ENCODE measurements at regions not wholly inside any gene's neighbourhood (a gene's known extent, or its start where the extent isn't known, plus 50 kb on each side); places are given as distances from the start of the nearest gene placed in this dataset.
A peak's percentile ranks its signal among the peaks of the same experiment; 100 is the strongest.

DNA sequence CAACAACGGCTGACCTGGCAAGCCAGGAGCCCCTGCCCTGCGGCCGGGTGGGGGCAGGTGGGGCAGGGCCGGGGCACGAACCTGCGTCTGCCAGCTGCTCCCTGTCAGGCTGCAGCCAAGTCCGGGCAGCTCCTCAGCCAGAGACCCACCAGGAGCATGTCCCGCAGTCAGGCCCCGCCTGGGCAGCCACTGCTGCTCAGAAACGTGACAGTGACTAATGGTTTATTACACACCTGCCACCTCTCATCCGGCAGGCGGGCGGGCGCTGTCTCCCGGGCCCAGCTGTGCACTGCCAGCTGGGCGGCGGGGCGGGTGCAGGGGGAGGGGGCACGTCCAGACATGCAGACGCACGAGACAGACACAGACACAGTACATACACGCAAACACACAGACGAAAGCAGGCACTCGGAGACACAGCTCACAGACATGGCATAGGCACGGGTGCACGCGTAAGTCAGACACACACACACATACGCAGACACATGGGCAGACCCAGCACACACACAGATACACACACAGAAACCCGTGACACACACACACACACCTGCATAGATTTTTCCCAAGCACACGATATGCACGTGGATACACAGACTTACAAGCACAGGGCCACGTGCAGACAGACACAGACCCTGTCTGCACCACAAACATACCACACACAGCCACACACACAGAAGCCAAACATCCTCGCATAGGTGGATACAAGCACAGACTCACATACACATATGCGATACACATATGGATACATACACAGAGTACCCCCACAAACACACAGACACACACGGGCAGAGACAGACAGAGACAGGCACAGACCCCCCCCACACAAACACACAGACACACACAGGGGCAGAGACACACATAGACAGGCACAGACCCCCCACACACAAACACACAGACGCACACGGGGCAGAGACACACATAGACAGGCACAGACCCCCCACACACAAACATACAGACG is 248.3 kb upstream of the CIBAR2 start:
- DNase-seq (ENCODE audit: low read depth in 2 of 2), result no peak

DNA sequence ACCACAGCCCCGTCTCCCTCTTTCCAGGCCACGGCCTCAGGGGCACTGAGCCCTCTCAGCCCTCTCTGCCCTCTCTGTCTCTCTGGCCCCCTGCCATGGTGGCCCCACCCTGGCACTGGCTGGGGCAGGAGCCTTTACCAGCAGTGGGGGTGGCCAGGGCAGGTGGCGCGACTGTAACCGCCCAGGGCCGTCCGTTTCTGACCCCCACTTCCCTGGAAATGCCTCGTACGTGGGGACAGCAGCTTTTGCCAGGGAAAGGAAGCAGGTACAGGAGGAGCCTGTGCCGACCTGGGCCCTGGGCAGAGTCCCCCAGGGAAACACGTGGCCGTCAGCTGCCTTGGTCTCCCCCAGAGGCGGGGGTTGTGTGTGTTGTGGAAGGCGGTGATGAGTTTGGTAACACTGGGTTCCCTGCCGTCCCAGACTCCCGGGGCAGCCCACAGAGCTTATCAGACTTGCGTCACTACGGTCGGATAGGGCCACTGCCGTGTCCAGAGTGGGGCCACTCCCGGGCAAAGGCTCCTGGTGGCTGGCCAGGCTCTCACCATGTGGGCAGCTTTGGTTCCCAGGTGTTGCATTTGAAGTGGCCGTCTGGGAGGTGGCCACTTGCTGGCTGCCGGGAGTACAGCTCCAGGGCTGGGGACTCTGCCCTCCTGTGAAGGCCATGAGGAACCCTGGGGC is 249.3 kb upstream of the CIBAR2 start:
- no peak for DNase-seq (ENCODE audit: low read depth in 2 of 2)

DNA sequence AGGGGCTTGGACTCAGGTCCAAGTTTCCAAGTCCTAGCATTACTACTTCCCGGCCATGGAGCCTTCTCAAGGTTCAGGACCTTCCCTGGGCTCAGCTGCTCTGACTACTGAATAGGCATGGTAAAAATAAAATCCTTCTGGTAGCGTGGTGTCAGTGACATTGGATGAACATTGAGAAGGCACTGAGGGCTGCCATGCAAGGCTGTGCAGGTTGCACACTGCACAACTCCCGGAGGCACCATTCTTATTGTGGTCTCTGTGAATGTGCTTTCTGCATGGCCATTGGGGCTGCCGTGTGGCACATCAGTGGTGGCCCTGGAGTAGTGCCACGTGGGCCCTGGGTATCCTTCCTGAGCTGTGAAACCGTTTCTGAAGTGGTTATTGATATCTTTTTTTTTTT is 250.2 kb upstream of the CIBAR2 start:
- no peak for DNase-seq (ENCODE audit: low read depth in 2 of 2)

DNA sequence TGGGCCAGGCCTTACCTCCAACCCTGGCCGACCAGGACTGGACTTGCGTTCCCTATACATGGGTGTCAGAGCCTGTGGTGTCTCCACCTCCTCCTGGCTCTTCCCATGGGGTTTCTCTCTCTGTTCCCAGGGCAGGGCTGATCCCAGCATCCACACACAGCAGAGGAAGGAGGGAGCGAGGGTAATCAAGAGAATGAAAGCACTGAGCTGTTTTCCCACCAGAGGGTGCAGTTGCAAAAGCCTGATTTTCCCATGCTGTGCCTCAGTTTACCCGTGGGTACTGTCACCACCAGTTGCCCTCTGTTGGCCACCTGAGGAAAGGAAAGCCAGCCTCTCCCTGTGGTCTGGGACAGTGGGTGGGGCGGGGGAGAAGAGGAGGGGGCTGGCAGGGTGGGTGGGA is 249.7 kb upstream of the GSE1 start:
- no peak for DNase-seq (ENCODE audit: low read depth in 2 of 2)

DNA sequence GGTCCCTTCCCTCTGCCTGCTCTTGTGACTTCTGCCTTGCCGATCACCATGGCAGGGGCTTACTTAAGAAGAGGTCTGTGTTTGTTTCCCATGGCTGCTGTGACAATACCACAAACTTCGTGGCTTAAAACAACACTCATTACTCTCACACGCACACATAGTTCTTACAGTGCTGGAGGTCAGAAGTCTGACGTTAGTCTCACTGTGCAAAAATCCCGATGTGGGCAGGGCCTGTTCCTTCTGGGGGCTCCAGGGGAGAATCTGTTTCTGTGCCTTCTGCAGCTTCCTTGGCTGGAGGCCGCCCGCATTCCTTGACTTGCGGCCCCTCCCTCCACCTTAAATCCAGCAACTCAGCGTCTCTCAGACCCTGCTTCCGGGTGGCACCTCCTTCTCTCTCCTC is 249.2 kb upstream of the GSE1 start:
- DNase-seq (ENCODE audit: low read depth in 2 of 2), result no peak

DNA sequence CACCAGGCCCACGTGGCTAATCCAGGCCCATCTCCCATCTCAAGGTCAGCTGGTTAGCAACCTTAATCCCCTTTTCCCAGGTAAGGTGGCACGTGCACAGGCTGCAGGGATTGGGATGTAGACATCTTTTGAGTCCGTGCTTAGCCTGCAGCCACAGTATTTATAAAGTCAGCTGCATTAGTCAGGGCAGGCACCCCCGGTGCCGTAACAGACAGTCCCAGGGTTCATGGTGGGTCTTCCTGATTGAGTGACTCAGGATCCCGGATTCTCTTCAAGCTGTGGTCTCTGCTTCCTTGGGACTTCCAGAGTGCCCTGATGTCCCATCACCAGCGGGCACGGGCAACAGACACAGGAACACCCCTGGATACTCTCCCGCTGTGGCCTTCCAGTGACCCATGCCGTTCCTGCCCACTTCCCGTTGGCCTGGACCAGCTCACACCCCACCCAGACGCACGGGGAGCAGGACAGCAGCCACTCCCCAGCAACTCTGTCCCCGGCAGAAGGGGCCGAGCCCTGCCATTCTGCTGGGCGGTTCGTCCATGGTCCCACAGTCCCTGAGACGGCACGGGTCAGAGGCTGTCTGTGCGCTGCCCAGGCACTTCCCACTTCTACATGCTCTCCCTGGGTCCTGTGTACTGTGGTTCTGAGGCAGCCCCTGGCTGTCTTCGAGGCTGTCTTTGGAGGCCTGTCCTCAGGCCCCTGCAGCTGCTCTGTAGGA is 248.6 kb upstream of the GSE1 start:
- no peak for DNase-seq (ENCODE audit: low read depth in 2 of 2)

DNA sequence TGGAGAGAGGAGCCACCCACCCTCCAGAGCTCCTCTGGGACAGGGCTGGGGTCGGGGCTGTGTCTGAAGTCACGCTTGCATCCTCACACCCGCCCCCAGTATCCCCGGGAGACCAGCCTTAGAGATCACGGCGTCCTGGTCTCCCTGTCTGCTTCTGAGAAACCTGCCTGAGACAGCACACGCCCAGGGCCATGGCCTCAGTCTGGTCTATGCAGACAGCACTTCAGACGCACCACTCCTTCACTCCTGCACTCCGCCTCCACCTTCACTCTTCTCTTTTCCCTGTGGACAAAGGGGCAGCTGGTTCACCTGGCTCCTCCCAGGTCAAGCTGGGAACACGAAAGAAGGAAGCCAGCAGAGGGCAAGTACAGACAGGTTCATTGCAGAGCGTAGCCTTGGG is 248.0 kb upstream of the GSE1 start:
- no peak for DNase-seq (ENCODE audit: low read depth in 2 of 2)

DNA sequence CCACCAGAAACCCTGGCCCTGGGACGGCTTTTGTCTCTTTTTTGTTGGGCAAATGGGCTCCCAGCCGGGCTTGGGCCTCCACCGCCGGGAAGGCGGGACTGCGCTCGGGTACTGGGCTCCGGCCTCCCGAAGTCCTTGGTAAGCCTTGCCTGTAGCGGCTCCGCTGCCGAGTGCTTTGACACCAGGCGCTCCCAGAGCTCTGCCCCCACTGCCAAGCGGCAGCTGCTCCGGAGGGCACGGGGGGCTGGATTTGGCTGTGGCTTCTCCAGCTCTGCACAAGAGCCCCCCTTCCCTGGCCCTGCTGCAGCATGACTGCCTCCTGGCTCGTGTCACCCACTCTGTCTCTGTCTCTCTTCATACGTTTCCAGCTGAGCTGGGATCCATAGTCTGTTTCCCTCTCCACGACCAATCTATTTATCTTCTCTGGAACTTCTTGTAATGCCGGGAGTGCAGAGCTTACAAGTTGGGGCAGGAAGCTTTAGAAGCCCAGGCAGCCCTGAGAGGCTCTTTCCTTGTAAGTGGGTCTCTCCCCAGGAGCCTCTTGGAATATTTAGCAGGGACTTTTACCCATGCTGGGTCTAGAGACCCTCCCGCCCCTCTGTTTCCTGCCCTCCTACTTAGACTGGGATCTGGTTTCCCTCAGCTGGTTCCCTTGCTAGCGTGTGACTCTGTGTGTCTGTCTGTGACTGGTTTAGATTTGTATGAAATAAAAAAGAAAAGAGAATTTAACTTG is 246.9 kb upstream of the GSE1 start:
- DNase-seq (ENCODE audit: low read depth in 2 of 2), result no peak

DNA sequence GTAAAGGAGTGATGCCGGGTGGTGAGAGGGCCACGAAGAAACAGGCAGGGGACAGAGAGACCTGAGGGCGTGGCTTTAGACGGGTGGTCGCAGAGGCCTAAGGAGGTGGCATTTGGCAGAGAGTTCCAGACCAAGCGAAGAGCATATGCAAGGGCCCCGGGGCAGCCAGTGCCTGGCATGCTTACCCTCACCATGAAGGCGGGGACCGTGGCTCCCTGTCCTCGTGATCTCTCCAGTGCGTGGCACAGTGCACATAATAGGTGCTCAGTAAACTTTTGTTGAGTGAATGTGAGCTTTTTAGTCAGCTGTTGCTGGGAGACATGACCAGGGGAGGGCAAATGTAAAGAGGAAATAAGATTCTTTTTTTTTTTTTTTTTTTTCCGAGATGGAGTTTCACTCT is 245.6 kb upstream of the GSE1 start:
- no peak for DNase-seq (ENCODE audit: low read depth in 2 of 2)

DNA sequence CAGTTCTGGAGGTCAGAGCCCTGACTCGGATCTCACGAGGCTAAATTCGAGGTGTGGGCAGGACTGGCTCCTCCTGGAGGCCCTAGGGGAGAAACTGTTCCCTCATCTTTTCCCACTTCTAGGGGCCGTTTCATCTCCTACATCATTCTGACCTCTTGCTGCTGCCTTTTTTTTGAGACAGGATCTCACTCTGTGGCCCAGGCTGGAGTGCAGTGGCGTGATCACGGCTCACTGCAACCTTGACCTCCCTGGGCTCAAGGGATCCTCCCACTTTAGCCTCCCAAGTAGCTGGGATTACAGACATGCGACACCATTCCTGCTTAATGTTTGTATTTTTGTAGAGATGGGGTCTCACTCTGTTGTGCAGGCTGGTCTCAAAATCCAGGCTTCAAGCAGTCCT is 244.1 kb upstream of the GSE1 start:
- DNase-seq (ENCODE audit: low read depth in 2 of 2), result no peak

DNA sequence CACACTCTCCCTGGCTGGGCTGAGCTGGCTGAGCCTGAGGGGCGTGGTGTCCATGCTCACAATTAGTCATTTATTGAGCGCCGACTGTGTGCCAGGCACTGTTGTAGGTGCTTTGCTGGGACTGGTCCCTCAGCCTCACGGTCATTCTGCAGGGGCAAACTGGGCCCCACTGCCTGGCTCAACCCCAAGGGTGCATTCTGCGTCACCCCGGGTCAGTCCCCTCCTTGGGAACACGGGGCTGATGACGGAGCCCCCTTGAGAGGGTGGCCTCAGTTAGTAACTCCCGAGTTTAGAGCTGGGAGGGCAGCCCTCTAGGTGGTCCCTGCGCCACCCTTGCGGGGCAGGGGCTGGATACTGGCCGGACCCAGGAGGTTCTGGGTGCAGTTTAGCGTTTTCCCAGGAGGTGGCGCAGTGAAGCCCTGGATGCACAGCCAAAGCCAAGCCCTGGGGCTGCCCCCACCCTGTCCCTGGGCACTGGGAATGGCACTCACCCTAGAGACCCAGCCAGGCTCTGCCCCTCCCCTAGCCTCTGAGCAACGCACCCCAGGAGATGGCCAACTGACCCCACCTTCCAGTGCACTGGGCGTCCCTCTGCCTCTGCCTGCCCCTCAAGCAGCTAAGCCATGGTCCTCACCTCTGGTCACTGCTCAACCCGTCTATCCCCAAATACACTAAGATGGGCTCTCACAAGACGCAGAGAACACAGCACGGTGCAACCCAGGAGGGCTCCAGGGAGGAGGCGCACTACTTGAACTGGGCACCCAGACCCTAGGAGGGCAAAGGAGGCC is 243.2 kb upstream of the GSE1 start:
- no peak for DNase-seq (ENCODE audit: low read depth in 2 of 2)

DNA sequence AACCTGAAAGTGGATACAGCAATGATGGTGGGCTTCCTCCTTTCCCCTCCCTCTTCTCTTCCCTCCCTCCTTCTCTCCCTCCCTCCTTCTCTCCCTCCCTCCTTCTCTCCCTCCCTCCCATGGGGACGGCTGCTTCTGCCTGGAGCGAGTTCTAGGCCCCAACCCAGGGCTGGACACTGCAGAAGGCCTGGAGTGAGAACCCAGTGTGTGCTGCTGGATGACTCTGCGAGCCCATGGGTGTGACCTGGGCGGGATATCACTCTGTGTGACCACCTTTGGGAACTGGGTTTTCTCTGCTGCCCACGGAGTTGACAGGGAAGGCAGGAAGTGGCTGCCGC is 242.6 kb upstream of the GSE1 start:
- DNase-seq (ENCODE audit: low read depth in 2 of 2), result no peak

DNA sequence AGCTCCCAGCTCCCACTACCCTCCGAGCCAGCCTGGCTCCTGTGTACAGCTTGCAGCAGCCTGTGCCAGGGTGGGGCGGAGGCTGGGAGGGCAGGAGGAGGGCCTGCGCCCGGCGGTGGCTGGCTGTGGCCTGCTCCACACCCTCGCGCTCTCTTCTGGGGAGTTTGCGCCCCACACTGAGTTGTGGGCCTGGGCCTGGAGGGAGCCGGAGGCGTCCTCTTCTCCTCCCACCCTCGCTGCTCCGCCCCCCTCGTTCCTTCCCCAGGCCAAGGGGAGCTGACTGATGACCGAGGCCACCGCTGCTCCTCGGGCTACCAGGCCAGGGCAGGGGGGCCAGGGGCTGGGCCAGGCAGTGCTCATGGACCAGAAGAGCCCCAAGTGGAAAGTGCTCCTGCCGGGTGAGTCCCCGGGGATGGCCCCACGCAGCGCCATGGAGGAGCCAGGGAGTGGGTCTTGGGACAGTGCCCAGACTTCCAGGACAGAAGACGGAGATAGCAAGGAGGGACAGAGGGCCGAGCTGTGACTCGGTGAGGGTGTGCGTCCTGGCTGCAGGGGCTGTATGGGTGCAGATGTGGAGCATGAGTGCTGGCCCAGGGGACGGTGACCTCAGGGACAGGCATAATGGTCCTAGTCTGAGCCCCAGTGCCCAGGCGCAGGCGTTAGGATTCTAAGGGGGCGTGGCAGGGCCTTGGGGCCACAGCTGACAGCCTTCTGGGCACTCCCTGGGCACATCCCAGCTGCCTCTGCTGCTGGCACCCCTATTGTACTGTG is 242.1 kb upstream of the GSE1 start:
- DNase-seq (ENCODE audit: low read depth in 2 of 2), result no peak

DNA sequence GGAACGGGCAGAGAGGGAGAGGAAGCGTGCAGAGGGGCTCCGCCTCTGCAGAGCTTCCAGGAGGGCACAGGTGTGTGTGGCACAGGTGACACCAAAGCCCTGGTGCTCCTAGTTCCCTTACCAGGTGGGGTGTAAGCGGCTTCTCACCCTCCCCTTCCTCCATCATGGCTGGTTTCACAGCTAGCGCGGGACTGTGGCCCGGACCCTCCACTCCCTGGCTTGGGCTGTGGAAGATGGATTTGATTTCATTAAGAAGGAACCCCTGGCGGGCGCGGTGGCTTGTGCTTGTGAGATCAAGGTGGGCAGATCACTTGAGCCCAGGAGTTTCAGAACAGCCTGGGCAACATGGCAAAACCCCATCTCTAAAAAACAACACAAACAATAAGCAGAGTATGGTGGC is 241.2 kb upstream of the GSE1 start:
- no peak for DNase-seq (ENCODE audit: low read depth in 2 of 2)

DNA sequence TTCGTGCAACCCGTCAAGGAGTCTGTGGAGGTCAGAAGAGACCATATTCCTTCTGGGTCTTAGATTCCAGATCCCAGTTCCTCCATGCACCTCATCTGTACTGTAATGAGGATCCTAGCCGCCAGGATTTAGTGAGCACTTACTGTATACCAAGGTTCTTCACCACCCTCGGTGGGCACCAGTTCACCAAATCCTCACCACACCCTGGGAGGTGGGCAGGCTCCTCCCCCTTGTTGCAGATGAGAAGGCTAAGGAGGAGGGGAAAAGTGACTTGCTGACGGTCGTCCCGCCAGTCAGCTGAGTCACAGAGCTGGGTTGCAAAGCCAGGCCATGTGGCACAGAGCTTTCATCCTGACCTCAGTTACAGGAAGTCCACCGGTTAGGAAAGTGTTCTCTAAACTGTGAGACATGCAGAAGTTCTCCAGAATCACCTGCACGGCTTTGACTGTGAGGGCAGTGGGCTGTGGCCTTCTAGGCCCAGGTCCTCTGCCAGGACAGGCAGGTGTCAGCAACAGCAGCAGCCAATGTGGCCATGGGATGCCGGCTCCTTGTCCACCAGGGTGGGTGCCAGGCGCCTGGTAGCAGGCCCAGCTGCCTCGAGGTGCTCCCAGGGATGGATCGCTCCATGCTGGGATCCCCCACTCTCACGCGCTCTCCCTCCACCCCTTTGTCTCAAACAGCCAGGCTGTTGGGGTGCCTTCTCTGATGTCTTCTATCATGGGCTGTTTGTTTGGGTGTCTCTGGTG is 240.3 kb upstream of the GSE1 start:
- DNase-seq (ENCODE audit: low read depth in 2 of 2), result peak in 1 of 2 donors; percentile 9

DNA sequence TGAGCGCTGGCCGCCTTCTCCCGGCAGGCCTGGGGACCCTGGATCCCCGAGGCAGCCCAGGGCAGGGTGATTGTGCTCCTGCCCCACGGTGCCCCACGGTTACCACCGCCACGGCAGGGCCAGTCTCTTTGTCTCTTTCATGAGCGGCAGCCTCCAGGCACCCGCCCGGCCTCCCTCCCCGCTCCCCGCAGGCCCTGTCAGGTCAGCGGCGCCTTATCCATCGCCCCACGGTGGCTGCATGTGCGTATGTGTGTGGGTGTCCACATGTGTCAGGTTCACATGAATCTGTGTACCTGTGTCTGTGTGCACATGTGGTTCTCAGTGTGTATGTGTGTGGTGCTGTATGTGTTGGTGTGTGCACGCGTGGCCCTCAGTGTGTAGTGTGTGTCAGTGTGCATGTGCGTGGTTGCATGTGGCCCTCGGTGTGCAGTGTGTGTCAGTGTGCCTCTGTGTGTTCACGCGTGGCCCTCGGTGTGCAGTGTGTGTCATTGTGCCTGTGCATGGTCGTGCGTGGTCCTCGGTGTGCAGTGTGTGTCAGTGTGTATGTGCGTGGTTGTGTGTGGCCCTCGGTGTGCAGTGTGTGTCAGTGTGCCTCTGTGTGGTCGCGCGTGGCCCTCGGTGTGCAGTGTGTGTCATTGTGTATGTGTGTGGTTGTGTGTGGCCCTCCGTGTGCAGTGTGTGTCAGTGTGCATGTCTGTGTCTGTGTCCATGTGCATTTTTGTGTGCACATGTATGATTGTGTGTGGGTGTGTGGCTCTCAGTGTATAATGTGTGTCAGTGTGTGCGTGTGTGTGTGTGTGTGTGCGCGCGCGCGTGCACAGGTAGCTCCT is 239.2 kb upstream of the GSE1 start:
- DNase-seq (ENCODE audit: low read depth in 2 of 2), result no peak

DNA sequence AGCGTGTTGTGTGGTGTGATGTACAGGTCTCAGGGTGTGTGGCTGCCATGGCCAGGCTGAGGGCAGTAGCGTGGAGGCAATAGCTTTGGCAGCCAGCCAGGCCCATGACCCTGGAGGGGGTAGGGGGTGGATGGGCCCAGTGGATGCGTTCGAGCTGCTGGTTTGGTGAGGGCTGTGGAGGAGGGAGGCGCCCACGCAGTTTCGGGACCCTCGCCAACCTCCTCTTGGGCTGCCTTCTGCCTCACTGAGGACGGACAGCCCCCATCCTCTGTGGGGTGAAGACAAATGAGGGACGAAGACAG is 238.6 kb upstream of the GSE1 start:
- DNase-seq (ENCODE audit: low read depth in 2 of 2), result no peak

DNA sequence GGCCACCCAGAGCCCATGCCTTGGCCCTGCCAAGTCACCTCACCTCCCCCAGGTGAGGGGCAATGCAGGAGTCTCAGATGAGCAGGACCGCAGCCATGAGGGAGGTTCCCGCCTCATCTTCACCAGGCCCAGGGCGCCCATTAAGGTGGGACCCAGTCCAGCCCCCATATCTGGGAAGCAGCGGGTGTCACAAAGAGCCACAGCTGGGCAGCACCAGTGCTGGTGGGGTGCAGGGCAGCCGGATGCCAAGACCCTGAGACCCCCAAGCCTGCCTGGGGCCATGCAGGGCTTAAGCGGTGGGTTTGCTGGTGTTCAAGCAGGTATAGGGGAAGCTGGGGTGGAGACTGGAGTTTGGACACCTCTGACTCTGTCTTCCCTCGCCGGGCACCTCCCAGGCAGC is 237.8 kb upstream of the GSE1 start:
- no peak for DNase-seq (ENCODE audit: low read depth in 2 of 2)

Data from stimulated activated CD8-positive, alpha-beta memory T cell treated with anti-CD3 and anti-CD28 coated beads, Interleukin-15, amount 100 ng/mL, for 4 hours (primary cell).